HepG2 (cell line): ENCODE measurements at regions not wholly inside any gene's neighbourhood (a gene's known extent, or its start where the extent isn't known, plus 50 kb on each side); places are given as distances from the start of the nearest gene placed in this dataset.
A peak's percentile ranks its signal among the peaks of the same experiment; 100 is the strongest.

Source experiments
- ATAC-seq: fragments of 200-7000 bp; cut with Tn5 transposase; 3 replicates; pipeline ENCODE4 v1.9.1; 2020; ENCODE audit warnings: mild to moderate bottlenecking, moderate library complexity
- BruUV-seq: library from RNA; stranded (reverse); fragments of 400-500 nt; replicated peaks from 2 replicates; lab custom pipeline; 2021; lab: Mats Ljungman, UMichigan
- CTCF ChIA-PET: fragments of 300-600 bp; formaldehyde crosslinking; extraction: SDS; loops from one replicate; lab custom pipeline; 2021; ENCODE audit warnings: low total read pairs, inconsistent platforms, low intra/inter-chr PET ratio; lab: Yijun Ruan, JAX
- POLR2A ChIA-PET: fragments of 350-600 bp; sonication (Branson Sonifier 250); formaldehyde crosslinking; loops from one replicate; lab custom pipeline; 2020; ENCODE audit warnings: antibody characterized with exemption, inconsistent platforms; lab: Yijun Ruan, JAX
- DNase-seq: peaks from one replicate; pipeline ENCODE4 v3.0.0-alpha.2; 2015; ENCODE audit warnings: low spot score
- FAIRE-seq: peaks from 3 replicates; lab custom pipeline; 2011; peaks lifted over from hg19 to GRCh38; lab: Jason Lieb, UNC
- H2AFZ ChIP-seq: one replicate; pipeline ENCODE4 v1.6.1; 2011; ENCODE audit warnings: low read length, inconsistent platforms
- H3K27ac ChIP-seq: fragments of 300-600 bp; 3 replicates; pipeline ENCODE4 v1.8.0; 2011; ENCODE audit warnings: mixed run types, mild to moderate bottlenecking, mixed read lengths, low read length, inconsistent platforms; ENCODE audit not compliant: insufficient read depth; ENCODE audit errors: extremely low read length
- H3K27me3 ChIP-seq, 2 experiments: fragments of 200-600 bp in 1 of 2; 2 replicates in 1 of 2; 3 replicates in 1 of 2; pipeline versions ENCODE4 v1.6.0 to v1.8.0; 2011; ENCODE audit warnings: low read length in 2 of 2, mild to moderate bottlenecking in 2 of 2, moderate library complexity in 2 of 2, inconsistent platforms in 1 of 2; ENCODE audit not compliant: insufficient read depth in 2 of 2, control insufficient read depth in 1 of 2
- H3K36me3 ChIP-seq, 2 experiments: fragments of 200-600 bp in 1 of 2; replicated peaks in 1 of 2; 2 replicates in 1 of 2; 3 replicates in 1 of 2; pipeline versions ENCODE4 v1.5.1 to v1.8.0; 2011; ENCODE audit warnings: low read length in 2 of 2, inconsistent platforms in 1 of 2; ENCODE audit not compliant: insufficient read depth in 2 of 2, control insufficient read depth in 1 of 2
- H3K4me1 ChIP-seq: 2 replicates; pipeline ENCODE4 v1.5.1; 2012; ENCODE audit warnings: low read length, inconsistent platforms; ENCODE audit not compliant: insufficient read depth
- H3K4me2 ChIP-seq: 2 replicates; pipeline ENCODE4 v1.6.0; 2011; ENCODE audit warnings: low read depth, low read length, inconsistent platforms
- H3K4me3 ChIP-seq, 3 experiments: fragments of 200-600 bp in 1 of 3; sonication (generic), shearing (Covaris generic) in 1 of 3; replicated peaks in 1 of 3; 2 replicates each; pipeline ENCODE4 v1.5.1; 2011 to 2016; ENCODE audit warnings: low read length in 3 of 3, inconsistent platforms in 2 of 3, low read depth in 2 of 3, mild to moderate bottlenecking in 2 of 3, control low read depth in 1 of 3, mixed read lengths in 1 of 3; ENCODE audit not compliant: insufficient read depth in 1 of 3
- H3K79me2 ChIP-seq: one replicate; pipeline ENCODE4 v1.6.1; 2011; ENCODE audit warnings: low read length, inconsistent platforms; ENCODE audit not compliant: insufficient read depth
- H3K9ac ChIP-seq: 2 replicates; pipeline ENCODE4 v1.6.0; 2011; ENCODE audit warnings: mild to moderate bottlenecking, low read depth, low read length, inconsistent platforms; ENCODE audit not compliant: insufficient read depth
- H3K9me3 ChIP-seq: 2 replicates; pipeline ENCODE4 v1.5.1; 2012; ENCODE audit warnings: mild to moderate bottlenecking, low read length
- H4K20me1 ChIP-seq: 2 replicates; pipeline ENCODE4 v1.6.0; 2011; ENCODE audit warnings: inconsistent platforms, mild to moderate bottlenecking, low read length, moderate library complexity; ENCODE audit not compliant: insufficient read depth
- CHD2 ChIP-seq: IDR thresholded peaks from 2 replicates; pipeline ENCODE4 v1.6.1; 2011; ENCODE audit warnings: low read depth, low read length, improper control_type of control experiment
- CTCF ChIP-seq: sonication (generic); formaldehyde crosslinking; IDR thresholded peaks from 2 replicates; pipeline ENCODE4 v1.5.0; 2020; ENCODE audit warnings: mild to moderate bottlenecking, missing genetic modification reagents, moderate library complexity
- KDM5B ChIP-seq: sonication (generic); formaldehyde crosslinking; IDR thresholded peaks from 2 replicates; pipeline ENCODE4 v1.4.0; 2020; ENCODE audit warnings: missing genetic modification reagents, mild to moderate bottlenecking, borderline replicate concordance
- PHB2 ChIP-seq: fragments of 450-650 bp; IDR thresholded peaks from 2 replicates; pipeline ENCODE4 v1.6.1; 2018; ENCODE audit not compliant: partially characterized antibody
- RNF2 ChIP-seq: fragments of 450-650 bp; conservative IDR thresholded peaks from 2 replicates; pipeline ENCODE4 v1.6.1; 2016; ENCODE audit warnings: low read depth
- STAG1 ChIP-seq: sonication (generic); formaldehyde crosslinking; IDR thresholded peaks from 2 replicates; pipeline ENCODE4 v1.4.0; 2020; ENCODE audit warnings: missing genetic modification reagents
- ZNF280B ChIP-seq: sonication (generic); formaldehyde crosslinking; IDR thresholded peaks from 2 replicates; pipeline ENCODE4 v1.5.0; 2020; ENCODE audit warnings: missing genetic modification reagents, mild to moderate bottlenecking, borderline replicate concordance
- WGBS: methylation state at CpG from one replicate; pipeline ENCODE4 v1.1.6; 2017; ENCODE audit warnings: low lambda C conversion rate; 5-methylcytosine and 5-hydroxymethylcytosine counted together
- in situ Hi-C: cut with HindIII; loops from 2 replicates; pipeline ENCODE4 v1.10.0; 2017; ENCODE audit warnings: low pct_unique_long_range_greater_than_20kb; ENCODE audit not compliant: extremely low pct_ligation_motif_present
- intact Hi-C: fragments of 100-400 bp; cut with micrococcal nuclease; formaldehyde crosslinking; loops from one replicate; pipeline ENCODE4 v1.10.0; 2022; ENCODE audit not compliant: unreplicated experiment

GRCh38 chr9:134982311-134982710, 64.6 kb upstream of the FCN1 start (continued):
- TF ChIP-seq ZNF280B (CRISPR knock-in tag) (no peak), CHD2 (no peak), KDM5B (no peak), RNF2 (no peak)
- TF ChIP-seq, all 625 proteins: peak for 0

- intact Hi-C loops (no loop called here), in situ Hi-C loops (no loop called here)
- ATAC-seq, result peak; percentile 31; the same call in 1 of the 3 replicates
- Histone ChIP-seq H3K4me2 (no peak overlapping the region), H2AFZ (no peak overlapping the region), H3K27ac (no peak overlapping the region), H3K9me3 (peaks cover 11% of the 10 kb centered on the region; the same call in 1 of the 2 replicates), H3K79me2 (no peaks in the 10 kb centered on the region), H3K36me3 (no peaks in the 10 kb centered on the region), H3K4me1 (no peaks in the 10 kb centered on the region), H3K4me3 (no peak overlapping the region), H3K27me3 (peaks cover 3 to 22% of the 10 kb centered on the region in 2 experiments; a peak in 4 of 5 replicates), H4K20me1 (no peaks in the 10 kb centered on the region), H3K9ac (no peak overlapping the region)
- FAIRE-seq, result no peak
- no TSS peak for BruUV-seq
- no peak for DNase-seq
- TF ChIP-seq CTCF (CRISPR knock-in tag) (peak; percentile 47), PHB2 (no peak), STAG1 (CRISPR knock-in tag) (peak; percentile 40)
- 0% methylated on average over 3 of the region's 15 CpGs for WGBS
- ChIA-PET CTCF (no interaction called here), POLR2A (no interaction called here)
Measured at GRCh38 chr9:134983074-134983473, 65.4 kb upstream of the FCN1 start.
